ENCODE measurements at regions not wholly inside any gene's neighbourhood (a gene's known extent, or its start where the extent isn't known, plus 50 kb on each side); places are given as distances from the start of the nearest gene placed in this dataset.

DNA sequence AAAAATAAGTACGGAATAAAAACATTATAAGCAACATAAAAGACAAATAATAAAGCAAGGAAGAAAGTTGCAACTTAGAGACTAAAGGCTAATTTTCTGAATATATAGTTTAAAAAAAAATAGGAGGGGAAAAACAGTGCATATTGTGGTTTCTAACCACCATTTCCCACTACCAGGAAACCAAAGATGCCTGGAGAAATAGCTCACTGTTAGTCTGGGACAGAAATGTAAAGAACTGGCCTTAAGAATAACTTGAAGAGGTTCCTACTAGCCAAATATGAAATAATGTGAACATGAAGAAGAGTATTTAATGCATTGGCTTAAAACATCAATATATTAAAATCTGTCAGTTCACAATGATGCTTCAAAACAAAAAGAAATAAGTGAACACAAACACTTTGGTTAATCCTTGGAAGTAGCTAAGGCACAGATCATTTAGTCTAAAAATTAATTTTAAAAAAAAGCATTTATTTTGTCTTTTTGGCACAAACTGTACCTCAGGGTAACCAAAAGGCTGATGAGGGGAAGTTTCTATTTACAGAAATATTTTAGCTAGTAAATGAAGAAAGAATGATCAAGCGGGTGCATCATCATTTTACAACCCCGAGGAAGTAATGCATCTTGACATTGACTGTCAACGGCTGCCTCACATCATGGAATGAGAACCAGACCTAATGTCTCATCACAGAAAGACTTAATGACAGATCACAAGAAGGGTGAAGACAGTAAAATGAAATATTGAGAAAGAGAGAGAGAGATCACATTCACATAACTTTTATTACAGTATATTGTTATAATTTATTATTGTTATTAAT lies 297.2 kb upstream of the LDB2 start:
- Mint-ChIP-seq H3K4me1 (ENCODE audit: low read depth) (no peaks in the 10 kb centered on the region), H3K27me3 (peaks cover 13% of the 10 kb centered on the region), H3K4me3 (no peak overlapping the region), H3K27ac (no peak overlapping the region), H3K9me3 (peaks cover 2% of the 10 kb centered on the region), H3K36me3 (ENCODE audit: low read depth) (no peaks in the 10 kb centered on the region)
- Histone ChIP-seq H3K9me3 (ENCODE audit: control insufficient read depth in 1 of 2, insufficient read depth in 1 of 2, low read length in 2 of 2) (no peaks in the 10 kb centered on the region), H3K27me3 (ENCODE audit: control insufficient read depth in 1 of 2, insufficient read depth in 2 of 2, low read length in 2 of 2) (no peaks in the 10 kb centered on the region), H3K36me3 (ENCODE audit: insufficient read depth, low read length) (no peaks in the 10 kb centered on the region), H3K4me3 (ENCODE audit: low read length) (no peak overlapping the region), H3K4me1 (ENCODE audit: insufficient read depth, low read length) (no peaks in the 10 kb centered on the region), H3K27ac (ENCODE audit: low read depth in 1 of 2, low read length in 2 of 2) (no peak overlapping the region)
- no peak for DNase-seq
- POLR2A ChIA-PET, result no interaction called here
- ATAC-seq (ENCODE audit: poor library complexity), result no peak
- intact Hi-C loops (cut with DNase I, micrococcal nuclease), result no loop called here
- CTCF ChIA-PET, result no interaction called here
- TF ChIP-seq CTCF (IDR thresholded peaks at IDR 0.05), result no peak

GRCh38 chr4:17194586-17194985 lies 296.1 kb upstream of the LDB2 start:
- peaks cover 2% of the 10 kb centered on the region for H3K9me3 Mint-ChIP-seq
- no peak overlapping the region for H3K27ac ChIP-seq (ENCODE audit: low read depth in 1 of 2, low read length in 2 of 2)
- intact Hi-C loops (cut with DNase I, micrococcal nuclease), result no loop called here
- ChIA-PET POLR2A (no interaction called here), CTCF (no interaction called here)
- no peaks in the 10 kb centered on the region for H3K36me3 ChIP-seq (ENCODE audit: insufficient read depth, low read length)
- TF ChIP-seq CTCF (IDR thresholded peaks at IDR 0.05), result no peak
- no peaks in the 10 kb centered on the region for H3K4me1 ChIP-seq (ENCODE audit: insufficient read depth, low read length)
- DNase-seq (no peak), ATAC-seq (ENCODE audit: poor library complexity) (no peak)
- peaks cover 7% of the 10 kb centered on the region for H3K27me3 Mint-ChIP-seq
- H3K4me1 Mint-ChIP-seq (ENCODE audit: low read depth), result no peaks in the 10 kb centered on the region
- H3K27ac Mint-ChIP-seq, result no peak overlapping the region
- no peaks in the 10 kb centered on the region for H3K9me3 ChIP-seq (ENCODE audit: control insufficient read depth in 1 of 2, insufficient read depth in 1 of 2, low read length in 2 of 2)
- no peaks in the 10 kb centered on the region for H3K27me3 ChIP-seq (ENCODE audit: control insufficient read depth in 1 of 2, insufficient read depth in 2 of 2, low read length in 2 of 2)
- no peaks in the 10 kb centered on the region for H3K36me3 Mint-ChIP-seq (ENCODE audit: low read depth)
- no peak overlapping the region for H3K4me3 Mint-ChIP-seq
- H3K4me3 ChIP-seq (ENCODE audit: low read length), result no peak overlapping the region

GRCh38 chr4:17189759-17190158 lies 291.3 kb upstream of the LDB2 start:
- no peaks in the 10 kb centered on the region for H3K4me1 Mint-ChIP-seq (ENCODE audit: low read depth)

More at GRCh38 chr4:17189759-17190158, 291.3 kb upstream of the LDB2 start:
- Histone ChIP-seq H3K9me3 (ENCODE audit: control insufficient read depth in 1 of 2, insufficient read depth in 1 of 2, low read length in 2 of 2) (peaks cover 0 to 3% of the 10 kb centered on the region in 2 experiments), H3K27ac (ENCODE audit: low read depth in 1 of 2, low read length in 2 of 2) (no peak overlapping the region), H3K36me3 (ENCODE audit: insufficient read depth, low read length) (no peaks in the 10 kb centered on the region), H3K4me3 (ENCODE audit: low read length) (no peak overlapping the region), H3K4me1 (ENCODE audit: insufficient read depth, low read length) (no peaks in the 10 kb centered on the region), H3K27me3 (ENCODE audit: control insufficient read depth in 1 of 2, insufficient read depth in 2 of 2, low read length in 2 of 2) (no peaks in the 10 kb centered on the region)
- Mint-ChIP-seq H3K4me3 (no peak overlapping the region), H3K36me3 (ENCODE audit: low read depth) (no peaks in the 10 kb centered on the region), H3K27ac (no peak overlapping the region), H3K9me3 (no peaks in the 10 kb centered on the region), H3K27me3 (no peaks in the 10 kb centered on the region)
- ATAC-seq (ENCODE audit: poor library complexity), result no peak
- intact Hi-C loops (cut with DNase I, micrococcal nuclease), result no loop called here
- POLR2A ChIA-PET, result no interaction called here
- DNase-seq, result no peak
- CTCF ChIA-PET, result no interaction called here
- TF ChIP-seq CTCF (IDR thresholded peaks at IDR 0.05), result no peak

All from CD4-positive, alpha-beta T cell (primary cell).